ENCODE measurements at regions not wholly inside any gene's neighbourhood (a gene's known extent, or its start where the extent isn't known, plus 50 kb on each side); places are given as distances from the start of the nearest gene placed in this dataset.

- no peak for TF ChIP-seq CTCF (IDR thresholded peaks at IDR 0.05; ENCODE audit: poor library complexity, severe bottlenecking)
- TF ChIP-seq EP300 (conservative IDR thresholded peaks at IDR 0.05; ENCODE audit: poor library complexity, severe bottlenecking), result no peak
- no peak for TF ChIP-seq POLR2AphosphoS5 (IDR thresholded peaks at IDR 0.05)
- TF ChIP-seq REST (IDR thresholded peaks at IDR 0.05; ENCODE audit: borderline replicate concordance), result no peak
- no peak for TF ChIP-seq TAF1 (IDR thresholded peaks at IDR 0.05; ENCODE audit: low read depth)
- no peak for TF ChIP-seq MXI1 (conservative IDR thresholded peaks at IDR 0.05; ENCODE audit: poor library complexity, severe bottlenecking)
- TF ChIP-seq EZH2 (IDR thresholded peaks at IDR 0.05; ENCODE audit: borderline replicate concordance, insufficient read depth, low read length, poor library complexity, severe bottlenecking), result no peak
- TF ChIP-seq RAD21 (conservative IDR thresholded peaks at IDR 0.05), result no peak
These were observed 163.2 kb upstream of the TSHZ2 start for GRCh38 chr20:52809003-52809402.
